AG10803 (cell line): ENCODE measurements at regions not wholly inside any gene's neighbourhood (a gene's known extent, or its start where the extent isn't known, plus 50 kb on each side); places are given as distances from the start of the nearest gene placed in this dataset.

Source experiments
- DNase-seq: peaks from one replicate; pipeline ENCODE4 v3.0.0; 2010; ENCODE audit warnings: low read depth
- H3K4me3 ChIP-seq: 2 replicates; pipeline ENCODE4 v1.5.1; 2011; ENCODE audit warnings: mild to moderate bottlenecking, low read length, control low read depth
- CTCF ChIP-seq: conservative IDR thresholded peaks from 2 replicates; pipeline ENCODE4 v1.5.1; 2011; ENCODE audit warnings: mild to moderate bottlenecking, low read length, control low read depth, inconsistent platforms

GRCh38 chr6:146957181-146958093, 246.8 kb upstream of the STXBP5 start:
- no peak for TF ChIP-seq CTCF
- no peak for DNase-seq
- no peak overlapping the region for H3K4me3 ChIP-seq

GRCh38 chr6:146961831-146962230, 242.4 kb upstream of the STXBP5 start:
- no peak for DNase-seq
- no peak overlapping the region for H3K4me3 ChIP-seq
- no peak for TF ChIP-seq CTCF

GRCh38 chr6:146962329-146962728, 241.9 kb upstream of the STXBP5 start:
- TF ChIP-seq CTCF = no peak
- peak; percentile 9 for DNase-seq
- H3K4me3 ChIP-seq = no peak overlapping the region

GRCh38 chr6:146965110-146965689, 239.0 kb upstream of the STXBP5 start:
- no peak for TF ChIP-seq CTCF
- no peak for DNase-seq
- H3K4me3 ChIP-seq = no peak overlapping the region

- no peak overlapping the region for H3K4me3 ChIP-seq
- no peak for TF ChIP-seq CTCF
- peak; percentile 84 for DNase-seq
These were observed 236.0 kb upstream of the STXBP5 start for GRCh38 chr6:146968041-146968760.

- DNase-seq = no peak
- no peak overlapping the region for H3K4me3 ChIP-seq
- no peak for TF ChIP-seq CTCF
These were observed 231.7 kb upstream of the STXBP5 start for GRCh38 chr6:146972546-146972945.
